ENCODE measurements at regions not wholly inside any gene's neighbourhood (a gene's known extent, or its start where the extent isn't known, plus 50 kb on each side); places are given as distances from the start of the nearest gene placed in this dataset.

GRCh38 chr6:168133687-168134559 lies 54.9 kb upstream of the FRMD1 start:
- DNase-seq (peak in 1 of 3 donors; percentile 12), ATAC-seq (no peak)
- Histone ChIP-seq H3K4me1 (ENCODE audit: low read depth) (no peaks in the 10 kb centered on the region), H3K4me3 (no peak overlapping the region), H3K36me3 (ENCODE audit: low read depth) (no peaks in the 10 kb centered on the region), H3K9me3 (no peaks in the 10 kb centered on the region)
- intact Hi-C loops (cut with DNase I, micrococcal nuclease): no loop called here
- TF ChIP-seq CTCF (IDR thresholded peaks at IDR 0.05): no peak

GRCh38 chr6:168133168-168133561 lies 54.2 kb upstream of the FRMD1 start:
- Histone ChIP-seq H3K36me3 (ENCODE audit: low read depth) (no peaks in the 10 kb centered on the region), H3K9me3 (no peaks in the 10 kb centered on the region), H3K4me1 (ENCODE audit: low read depth) (no peaks in the 10 kb centered on the region), H3K4me3 (no peak overlapping the region)
- peak; percentile 14 for ATAC-seq
- intact Hi-C loops (cut with DNase I, micrococcal nuclease): no loop called here
- no peak for TF ChIP-seq CTCF (IDR thresholded peaks at IDR 0.05)
- peak in 1 of 3 donors; percentile 35 for DNase-seq

- Histone ChIP-seq H3K4me3 (no peak overlapping the region), H3K4me1 (ENCODE audit: low read depth) (no peaks in the 10 kb centered on the region), H3K9me3 (no peaks in the 10 kb centered on the region), H3K36me3 (ENCODE audit: low read depth) (no peaks in the 10 kb centered on the region)
- TF ChIP-seq CTCF (IDR thresholded peaks at IDR 0.05): no peak
- ATAC-seq (peak; percentile 47), DNase-seq (peak in 2 of 3 donors; percentile 39 to 46)
- intact Hi-C loops (cut with DNase I, micrococcal nuclease): no loop called here
These were observed 53.6 kb upstream of the FRMD1 start for GRCh38 chr6:168132531-168133167.

GRCh38 chr6:168131464-168132415 lies 52.7 kb upstream of the FRMD1 start:
- TF ChIP-seq CTCF (IDR thresholded peaks at IDR 0.05): no peak
- intact Hi-C loops (cut with DNase I, micrococcal nuclease): no loop called here
- ATAC-seq (no peak), DNase-seq (no peak)
- Histone ChIP-seq H3K4me3 (no peak overlapping the region), H3K36me3 (ENCODE audit: low read depth) (no peaks in the 10 kb centered on the region), H3K9me3 (no peaks in the 10 kb centered on the region), H3K4me1 (ENCODE audit: low read depth) (no peaks in the 10 kb centered on the region)

- H3K4me3 ChIP-seq: no peak overlapping the region
- no peaks in the 10 kb centered on the region for H3K9me3 ChIP-seq
- intact Hi-C loops (cut with DNase I, micrococcal nuclease): no loop called here
- ATAC-seq: no peak
- no peak for DNase-seq
- H3K4me1 ChIP-seq (ENCODE audit: low read depth): no peaks in the 10 kb centered on the region
- no peak for TF ChIP-seq CTCF (IDR thresholded peaks at IDR 0.05)
- no peaks in the 10 kb centered on the region for H3K36me3 ChIP-seq (ENCODE audit: low read depth)
These were observed 51.8 kb upstream of the FRMD1 start for GRCh38 chr6:168130697-168131371.
